Activated CD8-positive, alpha-beta T cell treated with anti-CD3 and anti-CD28 coated beads for 36 hours (primary cell): ENCODE measurements at regions not wholly inside any gene's neighbourhood (a gene's known extent, or its start where the extent isn't known, plus 50 kb on each side); places are given as distances from the start of the nearest gene placed in this dataset.

Experiments
- ATAC-seq: fragments of 200-7000 bp; cut with Tn5 transposase; one replicate; pipeline ENCODE4 v1.10.0; 2021; ENCODE audit warnings: mild to moderate bottlenecking, moderate library complexity
- CTCF ChIA-PET: fragments of 350-600 bp; sonication (Branson Sonifier 250); formaldehyde crosslinking; loops from one replicate; lab custom pipeline; 2021; ENCODE audit warnings: antibody characterized with exemption; lab: Charles Lee
- POLR2A ChIA-PET: fragments of 350-600 bp; sonication (Branson Sonifier 250); formaldehyde crosslinking; loops from one replicate; lab custom pipeline; 2021; ENCODE audit warnings: antibody characterized with exemption; lab: Charles Lee
- DNase-seq: peaks from one replicate; pipeline ENCODE4 v3.0.0-alpha.2; 2020
- H3K27ac Mint-ChIP-seq: one replicate; pipeline ENCODE4 v1.8.0; 2021; ENCODE audit warnings: mild to moderate bottlenecking, mixed read lengths
- H3K27me3 Mint-ChIP-seq: one replicate; pipeline ENCODE4 v1.8.0; 2021; ENCODE audit warnings: mixed read lengths
- H3K36me3 Mint-ChIP-seq: one replicate; pipeline ENCODE4 v1.8.0; 2021; ENCODE audit warnings: low read depth, mixed read lengths
- H3K4me1 Mint-ChIP-seq: one replicate; pipeline ENCODE4 v1.8.0; 2021; ENCODE audit warnings: low read depth, mixed read lengths
- H3K4me3 Mint-ChIP-seq: one replicate; pipeline ENCODE4 v1.8.0; 2021; ENCODE audit warnings: mild to moderate bottlenecking, moderate library complexity, mixed read lengths
- H3K9me3 Mint-ChIP-seq: one replicate; pipeline ENCODE4 v1.8.0; 2021; ENCODE audit warnings: mixed read lengths
- intact Hi-C: fragments of 100-400 bp; cut with micrococcal nuclease; formaldehyde crosslinking; loops from one replicate; pipeline ENCODE4 v1.10.0; 2022
- TF ChIP-seq, protein P1 (sequence below): fragments of 200-600 bp; IDR thresholded peaks from one replicate; pipeline ENCODE4 v1.8.0; 2022; ENCODE audit warnings: antibody characterized with exemption, mild to moderate bottlenecking

DNA sequence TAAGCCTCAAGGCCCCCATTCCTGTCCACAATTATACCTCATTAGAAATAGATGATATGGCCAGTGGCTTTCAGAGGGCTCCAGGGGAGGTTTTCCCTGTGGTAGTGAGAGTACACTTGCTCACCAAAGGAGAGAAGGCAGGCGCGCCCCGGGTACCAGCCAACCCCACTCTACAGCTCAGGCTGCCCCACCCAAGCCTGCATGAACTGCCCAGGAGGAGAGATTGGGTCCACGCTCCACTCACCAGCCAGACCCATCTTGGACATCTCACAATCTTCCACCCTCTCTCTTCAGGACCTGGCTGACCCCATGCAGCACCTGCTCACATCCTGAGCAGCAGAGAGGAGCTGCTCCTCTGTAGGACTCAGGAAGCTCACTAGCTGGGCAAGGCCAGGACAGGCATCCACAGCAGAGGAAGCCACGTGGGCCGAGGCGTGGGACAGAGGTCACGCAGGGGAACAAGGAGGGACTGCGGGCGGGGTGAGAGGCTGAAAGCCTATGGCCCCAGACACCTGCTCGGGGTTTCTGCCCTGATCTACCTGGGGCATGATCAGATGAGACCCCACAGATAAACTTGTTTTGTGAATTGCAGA is 53.9 kb upstream of the GLI2 start:
- no peaks in the 10 kb centered on the region for H3K4me1 Mint-ChIP-seq
- peaks cover 10% of the 10 kb centered on the region for H3K27me3 Mint-ChIP-seq
- TF ChIP-seq, protein P1, sequence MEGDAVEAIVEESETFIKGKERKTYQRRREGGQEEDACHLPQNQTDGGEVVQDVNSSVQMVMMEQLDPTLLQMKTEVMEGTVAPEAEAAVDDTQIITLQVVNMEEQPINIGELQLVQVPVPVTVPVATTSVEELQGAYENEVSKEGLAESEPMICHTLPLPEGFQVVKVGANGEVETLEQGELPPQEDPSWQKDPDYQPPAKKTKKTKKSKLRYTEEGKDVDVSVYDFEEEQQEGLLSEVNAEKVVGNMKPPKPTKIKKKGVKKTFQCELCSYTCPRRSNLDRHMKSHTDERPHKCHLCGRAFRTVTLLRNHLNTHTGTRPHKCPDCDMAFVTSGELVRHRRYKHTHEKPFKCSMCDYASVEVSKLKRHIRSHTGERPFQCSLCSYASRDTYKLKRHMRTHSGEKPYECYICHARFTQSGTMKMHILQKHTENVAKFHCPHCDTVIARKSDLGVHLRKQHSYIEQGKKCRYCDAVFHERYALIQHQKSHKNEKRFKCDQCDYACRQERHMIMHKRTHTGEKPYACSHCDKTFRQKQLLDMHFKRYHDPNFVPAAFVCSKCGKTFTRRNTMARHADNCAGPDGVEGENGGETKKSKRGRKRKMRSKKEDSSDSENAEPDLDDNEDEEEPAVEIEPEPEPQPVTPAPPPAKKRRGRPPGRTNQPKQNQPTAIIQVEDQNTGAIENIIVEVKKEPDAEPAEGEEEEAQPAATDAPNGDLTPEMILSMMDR, result no peak
- H3K36me3 Mint-ChIP-seq, result no peaks in the 10 kb centered on the region
- no peak overlapping the region for H3K27ac Mint-ChIP-seq
- ChIA-PET POLR2A (no interaction called here), CTCF (interaction anchor here (1.2 to 2.0 kb wide), 6 partner anchors 8 to 507 kb away, joined by 4 to 13 read pairs (median 6); no protein-coding TSS in a partner anchor)
- DNase-seq (no peak), ATAC-seq (no peak)
- H3K9me3 Mint-ChIP-seq, result no peaks in the 10 kb centered on the region
- no peak overlapping the region for H3K4me3 Mint-ChIP-seq
- intact Hi-C loops, result no loop called here

DNA sequence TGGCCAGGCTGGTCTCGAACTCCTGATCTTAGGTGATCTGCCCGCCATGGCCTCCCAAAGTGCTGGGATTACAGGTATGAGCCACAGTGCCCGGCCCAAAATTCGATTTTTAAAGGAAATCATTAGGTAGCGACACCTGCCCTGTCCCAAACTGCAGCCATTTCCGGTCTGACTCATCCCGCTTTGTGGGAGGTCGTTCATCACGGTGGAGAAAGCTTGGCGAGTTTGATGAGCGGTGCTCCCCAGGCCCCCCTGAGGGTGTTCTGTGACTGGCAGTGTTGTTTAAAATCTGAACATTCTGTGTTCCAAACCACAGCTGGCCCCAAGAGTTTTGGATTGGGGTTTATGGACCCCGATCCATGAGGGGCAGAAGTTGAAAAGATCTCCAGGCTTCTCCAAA is 53.0 kb upstream of the GLI2 start:
- no peak overlapping the region for H3K27ac Mint-ChIP-seq
- no peaks in the 10 kb centered on the region for H3K9me3 Mint-ChIP-seq
- no peaks in the 10 kb centered on the region for H3K36me3 Mint-ChIP-seq
- DNase-seq (no peak), ATAC-seq (no peak)
- no peak overlapping the region for H3K4me3 Mint-ChIP-seq
- POLR2A ChIA-PET, result no interaction called here
- TF ChIP-seq, protein P1, result no peak
- CTCF ChIA-PET, result interaction anchor here (0.9 to 1.9 kb wide), 2 partner anchors 339 to 340 kb away, joined by 3 to 5 read pairs; no protein-coding TSS in a partner anchor
- H3K27me3 Mint-ChIP-seq, result peaks cover 10% of the 10 kb centered on the region
- intact Hi-C loops, result no loop called here
- H3K4me1 Mint-ChIP-seq, result no peaks in the 10 kb centered on the region

DNA sequence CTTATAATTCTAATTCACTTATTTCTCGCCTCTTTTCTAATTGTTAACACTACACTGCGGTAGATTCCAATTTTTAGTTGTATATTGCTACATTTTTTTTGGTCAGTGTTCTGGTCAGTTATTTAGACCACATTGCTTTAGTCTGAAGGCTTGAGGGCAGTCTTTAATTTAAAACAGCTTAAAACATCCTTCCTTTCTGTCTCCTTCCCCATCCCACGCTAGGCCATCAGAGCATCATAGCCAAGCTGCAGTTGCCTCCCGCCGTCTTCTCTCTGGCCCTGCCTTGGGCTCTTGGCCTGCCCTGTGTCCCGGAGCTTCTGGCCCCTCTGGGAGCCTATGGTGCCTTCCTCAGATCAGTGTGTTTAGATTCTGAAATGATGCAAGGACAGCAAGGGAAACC is 52.6 kb upstream of the GLI2 start:
- H3K27ac Mint-ChIP-seq, result no peak overlapping the region
- intact Hi-C loops, result no loop called here
- no peak for ATAC-seq
- no peaks in the 10 kb centered on the region for H3K36me3 Mint-ChIP-seq
- POLR2A ChIA-PET, result interaction anchor here (1.2 kb wide), 1 partner anchor 392 kb away, joined by 3 read pairs; no protein-coding TSS in a partner anchor
- no peaks in the 10 kb centered on the region for H3K4me1 Mint-ChIP-seq
- TF ChIP-seq, protein P1, result no peak
- peaks cover 10% of the 10 kb centered on the region for H3K27me3 Mint-ChIP-seq
- CTCF ChIA-PET, result interaction anchor here (0.9 to 1.9 kb wide), 2 partner anchors 340 to 341 kb away, joined by 3 to 5 read pairs; no protein-coding TSS in a partner anchor
- no peaks in the 10 kb centered on the region for H3K9me3 Mint-ChIP-seq
- no peak for DNase-seq
- no peak overlapping the region for H3K4me3 Mint-ChIP-seq

GRCh38 chr2:120683701-120684100 is 52.0 kb upstream of the GLI2 start:
- no peaks in the 10 kb centered on the region for H3K36me3 Mint-ChIP-seq
- H3K4me3 Mint-ChIP-seq, result no peak overlapping the region
- POLR2A ChIA-PET, result interaction anchor here (1.2 kb wide), 1 partner anchor 391 kb away, joined by 3 read pairs; no protein-coding TSS in a partner anchor
- H3K27me3 Mint-ChIP-seq, result peaks cover 10% of the 10 kb centered on the region
- intact Hi-C loops, result no loop called here
- H3K9me3 Mint-ChIP-seq, result no peaks in the 10 kb centered on the region
- TF ChIP-seq, protein P1, result no peak
- DNase-seq (no peak), ATAC-seq (no peak)
- H3K4me1 Mint-ChIP-seq, result no peaks in the 10 kb centered on the region
- CTCF ChIA-PET, result interaction anchor here (0.9 to 1.9 kb wide), 2 partner anchors 340 to 342 kb away, joined by 3 to 5 read pairs; no protein-coding TSS in a partner anchor
- no peak overlapping the region for H3K27ac Mint-ChIP-seq

GRCh38 chr2:120684289-120685065 is 51.2 kb upstream of the GLI2 start:
- ATAC-seq (no peak), DNase-seq (no peak)
- intact Hi-C loops, result no loop called here
- Mint-ChIP-seq H3K27ac (no peak overlapping the region), H3K9me3 (no peaks in the 10 kb centered on the region), H3K36me3 (no peaks in the 10 kb centered on the region), H3K4me3 (no peak overlapping the region), H3K4me1 (no peaks in the 10 kb centered on the region), H3K27me3 (peaks cover 11% of the 10 kb centered on the region)
- ChIA-PET POLR2A (interaction anchor here (1.2 kb wide), 1 partner anchor 391 kb away, joined by 3 read pairs; no protein-coding TSS in a partner anchor), CTCF (no interaction called here)
- TF ChIP-seq, protein P1, result no peak
